ENCODE measurements at regions not wholly inside any gene's neighbourhood (a gene's known extent, or its start where the extent isn't known, plus 50 kb on each side); places are given as distances from the start of the nearest gene placed in this dataset.

GRCh38 chr17:51537996-51538550 is 277.7 kb downstream of the UTP18 start:
- Mint-ChIP-seq H3K27me3 (ENCODE audit: unreplicated experiment) (no peaks in the 10 kb centered on the region), H3K9me3 (ENCODE audit: unreplicated experiment) (no peaks in the 10 kb centered on the region), H3K36me3 (ENCODE audit: unreplicated experiment) (no peaks in the 10 kb centered on the region), H3K27ac (ENCODE audit: unreplicated experiment) (no peak overlapping the region), H3K4me1 (ENCODE audit: low read depth, unreplicated experiment) (no peaks in the 10 kb centered on the region), H3K4me3 (ENCODE audit: unreplicated experiment) (no peak overlapping the region)
- DNase-seq = no peak
- no peak for TF ChIP-seq CTCF (IDR thresholded peaks at IDR 0.05; ENCODE audit: partially characterized antibody, unreplicated experiment)

- no peak overlapping the region for H3K27ac Mint-ChIP-seq (ENCODE audit: unreplicated experiment)
- DNase-seq = no peak
Measured at GRCh38 chr17:51540151-51540550, 279.8 kb downstream of the UTP18 start.

GRCh38 chr17:51541215-51541614 is 280.9 kb downstream of the UTP18 start:
- H3K27me3 Mint-ChIP-seq (ENCODE audit: unreplicated experiment) = no peaks in the 10 kb centered on the region
- H3K36me3 Mint-ChIP-seq (ENCODE audit: unreplicated experiment) = peaks cover 6% of the 10 kb centered on the region
- TF ChIP-seq CTCF (IDR thresholded peaks at IDR 0.05; ENCODE audit: partially characterized antibody, unreplicated experiment) = no peak
- H3K4me3 Mint-ChIP-seq (ENCODE audit: unreplicated experiment) = no peak overlapping the region
- H3K4me1 Mint-ChIP-seq (ENCODE audit: low read depth, unreplicated experiment) = no peaks in the 10 kb centered on the region
- no peaks in the 10 kb centered on the region for H3K9me3 Mint-ChIP-seq (ENCODE audit: unreplicated experiment)
- DNase-seq = no peak
- no peak overlapping the region for H3K27ac Mint-ChIP-seq (ENCODE audit: unreplicated experiment)

More at GRCh38 chr17:51540151-51540550, 279.8 kb downstream of the UTP18 start:
- Mint-ChIP-seq H3K36me3 (ENCODE audit: unreplicated experiment) (peaks cover 6% of the 10 kb centered on the region), H3K4me1 (ENCODE audit: low read depth, unreplicated experiment) (no peaks in the 10 kb centered on the region), H3K27me3 (ENCODE audit: unreplicated experiment) (no peaks in the 10 kb centered on the region), H3K4me3 (ENCODE audit: unreplicated experiment) (no peak overlapping the region), H3K9me3 (ENCODE audit: unreplicated experiment) (no peaks in the 10 kb centered on the region)
- TF ChIP-seq CTCF (IDR thresholded peaks at IDR 0.05; ENCODE audit: partially characterized antibody, unreplicated experiment) = no peak

GRCh38 chr17:51546114-51546513 is 285.8 kb downstream of the UTP18 start:
- no peak overlapping the region for H3K27ac Mint-ChIP-seq (ENCODE audit: unreplicated experiment)
- DNase-seq = no peak

More at GRCh38 chr17:51546114-51546513, 285.8 kb downstream of the UTP18 start:
- H3K9me3 Mint-ChIP-seq (ENCODE audit: unreplicated experiment) = no peaks in the 10 kb centered on the region
- no peaks in the 10 kb centered on the region for H3K4me1 Mint-ChIP-seq (ENCODE audit: low read depth, unreplicated experiment)
- no peaks in the 10 kb centered on the region for H3K27me3 Mint-ChIP-seq (ENCODE audit: unreplicated experiment)
- no peak overlapping the region for H3K4me3 Mint-ChIP-seq (ENCODE audit: unreplicated experiment)
- H3K36me3 Mint-ChIP-seq (ENCODE audit: unreplicated experiment) = peaks cover 6% of the 10 kb centered on the region
- TF ChIP-seq CTCF (IDR thresholded peaks at IDR 0.05; ENCODE audit: partially characterized antibody, unreplicated experiment) = no peak

All from glutamatergic neuron (in vitro differentiated cells).